NCI-H82 treated with DMSO at 0.1 percent for 48 hours (cell line): ENCODE measurements at regions not wholly inside any gene's neighbourhood (a gene's known extent, or its start where the extent isn't known, plus 50 kb on each side); places are given as distances from the start of the nearest gene placed in this dataset.
A peak's percentile ranks its signal among the peaks of the same experiment; 100 is the strongest.

Experiments used
- DNase-seq: peaks from one replicate; lab custom pipeline; 2025; ENCODE audit not compliant: unreplicated experiment; lab: John Stamatoyannopoulos, UW

GRCh38 chr3:106719077-106719476 lies 658.2 kb upstream of the CCDC54 start:
- DNase-seq = no peak

GRCh38 chr3:106719583-106719982 lies 657.7 kb upstream of the CCDC54 start:
- no peak for DNase-seq

GRCh38 chr3:106720510-106720909 lies 656.7 kb upstream of the CCDC54 start:
- DNase-seq = no peak

GRCh38 chr3:106725566-106725965 lies 651.7 kb upstream of the CCDC54 start:
- no peak for DNase-seq

- no peak for DNase-seq
Measured at GRCh38 chr3:106728315-106729098, 648.7 kb upstream of the CCDC54 start.

GRCh38 chr3:106729481-106729880 lies 647.8 kb upstream of the CCDC54 start:
- DNase-seq = no peak

GRCh38 chr3:106731230-106731629 lies 646.0 kb upstream of the CCDC54 start:
- DNase-seq = no peak

GRCh38 chr3:106734712-106735111 lies 642.5 kb upstream of the CCDC54 start:
- no peak for DNase-seq

- no peak for DNase-seq
Measured at GRCh38 chr3:106737265-106737664, 640.0 kb upstream of the CCDC54 start.

GRCh38 chr3:106740116-106740515 lies 637.1 kb upstream of the CCDC54 start:
- no peak for DNase-seq

- DNase-seq = no peak
Measured at GRCh38 chr3:106745344-106746168, 631.7 kb upstream of the CCDC54 start.

- DNase-seq = no peak
Measured at GRCh38 chr3:106746286-106746685, 631.0 kb upstream of the CCDC54 start.

- no peak for DNase-seq
Measured at GRCh38 chr3:106748472-106749262, 628.6 kb upstream of the CCDC54 start.

- no peak for DNase-seq
Measured at GRCh38 chr3:106750092-106750491, 627.1 kb upstream of the CCDC54 start.

- no peak for DNase-seq
Measured at GRCh38 chr3:106755336-106755735, 621.9 kb upstream of the CCDC54 start.

GRCh38 chr3:106756901-106757300 lies 620.3 kb upstream of the CCDC54 start:
- no peak for DNase-seq

GRCh38 chr3:106758459-106758858 lies 618.8 kb upstream of the CCDC54 start:
- DNase-seq = peak; percentile 18

GRCh38 chr3:106759731-106760130 lies 617.5 kb upstream of the CCDC54 start:
- no peak for DNase-seq

GRCh38 chr3:106765342-106765741 lies 611.9 kb upstream of the CCDC54 start:
- no peak for DNase-seq

GRCh38 chr3:106768941-106769480 lies 608.2 kb upstream of the CCDC54 start:
- peak; percentile 96 for DNase-seq

GRCh38 chr3:106773795-106774194 lies 603.4 kb upstream of the CCDC54 start:
- DNase-seq = no peak
